ENCODE measurements at regions not wholly inside any gene's neighbourhood (a gene's known extent, or its start where the extent isn't known, plus 50 kb on each side); places are given as distances from the start of the nearest gene placed in this dataset.

GRCh38 chr22:49676230-49676629 lies 151.4 kb downstream of the BRD1 start:
- no peak for TF ChIP-seq CTCF (IDR thresholded peaks at IDR 0.05; ENCODE audit: low read length)
- no peak for TF ChIP-seq EZH2 (optimal IDR thresholded peaks at IDR 0.05; ENCODE audit: low read depth, low read length)

Measured in MM.1S (cell line).